Lower lobe of right lung (tissue), 2 donors: ENCODE measurements at regions not wholly inside any gene's neighbourhood (a gene's known extent, or its start where the extent isn't known, plus 50 kb on each side); places are given as distances from the start of the nearest gene placed in this dataset.

Experiments used
- ATAC-seq, 2 donors: fragments of 200-7000 bp; cut with Tn5 transposase; one replicate each; pipeline ENCODE4 v1.9.1; 2020 to 2022; ENCODE audit warnings: mild to moderate bottlenecking in 2 of 2, moderate library complexity in 2 of 2
- DNase-seq: peaks from one replicate; pipeline ENCODE4 v3.0.0-alpha.2; 2020
- H3K27ac ChIP-seq: fragments of 200-600 bp; one replicate; pipeline ENCODE4 v1.8.0; 2022
- H3K27me3 ChIP-seq: fragments of 200-600 bp; one replicate; pipeline ENCODE4 v1.8.0; 2022; ENCODE audit warnings: low read depth
- H3K36me3 ChIP-seq: fragments of 200-600 bp; one replicate; pipeline ENCODE4 v1.8.0; 2022; ENCODE audit warnings: mild to moderate bottlenecking
- H3K4me1 ChIP-seq: fragments of 200-600 bp; one replicate; pipeline ENCODE4 v1.8.0; 2022
- H3K4me3 ChIP-seq: fragments of 200-600 bp; one replicate; pipeline ENCODE4 v1.8.0; 2022; ENCODE audit warnings: mild to moderate bottlenecking
- H3K9me3 ChIP-seq: fragments of 200-600 bp; one replicate; pipeline ENCODE4 v1.8.0; 2022
- intact Hi-C: fragments of 100-400 bp; cut with DNase I; formaldehyde crosslinking; loops from one replicate; pipeline ENCODE4 v1.11.0; 2022
- TF ChIP-seq, protein P1 (sequence below): fragments of 200-600 bp; IDR thresholded peaks from one replicate; pipeline ENCODE4 v1.8.0; 2022; ENCODE audit warnings: antibody characterized with exemption, mild to moderate bottlenecking
- donor health status: DM: no; HTN: yes; CAD: no; lungs with severe emphysema.

DNA sequence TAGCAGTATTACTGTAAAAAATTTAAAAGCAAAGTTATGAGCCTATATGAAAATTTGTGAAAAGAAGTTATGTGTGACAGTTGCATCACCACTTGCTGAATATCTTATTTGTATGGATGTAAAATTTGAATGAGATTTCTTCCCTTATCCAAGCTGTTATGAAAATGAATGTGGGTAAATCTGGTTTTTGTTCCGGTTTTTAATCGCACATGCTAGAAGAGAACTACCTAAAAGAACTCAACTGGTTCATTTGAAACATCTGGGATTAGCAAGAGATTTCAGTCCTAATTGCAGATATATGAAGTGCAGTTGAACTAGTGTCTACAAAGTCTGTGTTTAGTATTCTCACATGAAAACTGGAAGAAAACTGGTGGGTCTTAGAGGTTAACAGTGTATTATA, 467.1 kb upstream of the SPHKAP start:
- Histone ChIP-seq H3K36me3 (no peaks in the 10 kb centered on the region), H3K9me3 (no peaks in the 10 kb centered on the region), H3K4me3 (no peak overlapping the region), H3K27me3 (no peaks in the 10 kb centered on the region), H3K4me1 (no peaks in the 10 kb centered on the region), H3K27ac (no peak overlapping the region)
- no peak for DNase-seq
- no peak for ATAC-seq
- intact Hi-C loops: no loop called here
- TF ChIP-seq, protein P1, sequence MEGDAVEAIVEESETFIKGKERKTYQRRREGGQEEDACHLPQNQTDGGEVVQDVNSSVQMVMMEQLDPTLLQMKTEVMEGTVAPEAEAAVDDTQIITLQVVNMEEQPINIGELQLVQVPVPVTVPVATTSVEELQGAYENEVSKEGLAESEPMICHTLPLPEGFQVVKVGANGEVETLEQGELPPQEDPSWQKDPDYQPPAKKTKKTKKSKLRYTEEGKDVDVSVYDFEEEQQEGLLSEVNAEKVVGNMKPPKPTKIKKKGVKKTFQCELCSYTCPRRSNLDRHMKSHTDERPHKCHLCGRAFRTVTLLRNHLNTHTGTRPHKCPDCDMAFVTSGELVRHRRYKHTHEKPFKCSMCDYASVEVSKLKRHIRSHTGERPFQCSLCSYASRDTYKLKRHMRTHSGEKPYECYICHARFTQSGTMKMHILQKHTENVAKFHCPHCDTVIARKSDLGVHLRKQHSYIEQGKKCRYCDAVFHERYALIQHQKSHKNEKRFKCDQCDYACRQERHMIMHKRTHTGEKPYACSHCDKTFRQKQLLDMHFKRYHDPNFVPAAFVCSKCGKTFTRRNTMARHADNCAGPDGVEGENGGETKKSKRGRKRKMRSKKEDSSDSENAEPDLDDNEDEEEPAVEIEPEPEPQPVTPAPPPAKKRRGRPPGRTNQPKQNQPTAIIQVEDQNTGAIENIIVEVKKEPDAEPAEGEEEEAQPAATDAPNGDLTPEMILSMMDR: no peak

DNA sequence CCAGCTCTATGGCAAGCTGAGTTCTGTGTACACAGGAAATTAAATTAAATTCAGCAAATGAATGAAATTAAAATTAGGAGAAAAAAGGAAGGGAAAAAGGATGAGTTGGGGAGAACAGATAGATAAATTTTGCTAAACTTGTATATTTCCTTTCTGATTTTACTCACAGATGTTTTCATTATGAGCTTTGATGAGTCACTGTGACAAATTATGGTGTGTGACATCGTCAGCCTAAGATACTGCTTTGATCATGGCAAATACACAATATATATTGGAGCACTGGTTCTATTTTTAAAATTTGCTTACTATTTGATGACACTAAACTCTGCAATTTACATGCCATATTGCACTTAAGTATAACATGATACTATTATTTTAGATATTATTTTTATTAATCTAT, 464.6 kb upstream of the SPHKAP start:
- no peaks in the 10 kb centered on the region for H3K27me3 ChIP-seq
- no peaks in the 10 kb centered on the region for H3K36me3 ChIP-seq
- TF ChIP-seq, protein P1: no peak
- intact Hi-C loops: no loop called here
- no peak for ATAC-seq
- no peaks in the 10 kb centered on the region for H3K4me1 ChIP-seq
- no peak overlapping the region for H3K27ac ChIP-seq
- no peak overlapping the region for H3K4me3 ChIP-seq
- H3K9me3 ChIP-seq: no peaks in the 10 kb centered on the region
- no peak for DNase-seq

DNA sequence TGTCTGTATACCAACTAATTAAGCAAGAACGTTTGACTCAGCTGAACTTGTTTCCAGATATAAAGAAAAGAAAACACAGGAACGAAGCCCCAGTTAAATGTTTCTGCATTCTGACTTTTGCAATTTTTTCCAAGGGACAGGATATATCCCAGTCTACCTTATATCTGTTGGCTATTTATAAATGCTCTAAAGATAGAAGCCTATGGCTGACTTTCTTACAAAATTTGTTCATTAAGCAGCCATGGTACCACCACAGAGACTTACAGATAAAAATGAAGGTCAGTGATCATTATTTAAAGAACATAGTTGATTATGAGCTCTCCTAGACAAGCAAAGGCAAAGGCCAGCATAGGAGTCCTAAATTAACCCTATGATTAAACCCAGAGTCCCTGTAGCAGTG, 462.7 kb upstream of the SPHKAP start:
- Histone ChIP-seq H3K36me3 (no peaks in the 10 kb centered on the region), H3K4me1 (no peaks in the 10 kb centered on the region), H3K4me3 (no peak overlapping the region), H3K27ac (no peak overlapping the region), H3K27me3 (no peaks in the 10 kb centered on the region), H3K9me3 (no peaks in the 10 kb centered on the region)
- TF ChIP-seq, protein P1: no peak
- intact Hi-C loops: no loop called here
- ATAC-seq: no peak
- no peak for DNase-seq

DNA sequence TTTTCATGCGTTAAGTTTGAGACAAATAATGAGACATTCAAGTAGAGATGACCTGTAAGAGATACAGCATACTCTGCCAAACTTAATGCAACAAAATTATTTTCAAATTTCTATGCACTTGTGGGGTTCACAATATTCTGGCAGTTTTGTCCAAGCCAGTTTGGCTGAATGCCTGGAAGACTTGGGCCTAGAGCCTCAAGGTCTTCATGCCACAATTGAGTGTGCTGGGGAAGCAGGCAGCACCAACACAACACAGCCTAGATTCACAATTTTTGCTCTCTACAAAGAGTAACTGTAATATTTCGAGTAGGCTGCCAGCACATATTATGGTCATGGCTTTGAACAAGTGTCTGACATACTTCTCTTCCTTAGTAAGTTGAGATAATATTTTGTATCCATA, 461.4 kb upstream of the SPHKAP start:
- DNase-seq: no peak
- H3K27me3 ChIP-seq: no peaks in the 10 kb centered on the region

DNA sequence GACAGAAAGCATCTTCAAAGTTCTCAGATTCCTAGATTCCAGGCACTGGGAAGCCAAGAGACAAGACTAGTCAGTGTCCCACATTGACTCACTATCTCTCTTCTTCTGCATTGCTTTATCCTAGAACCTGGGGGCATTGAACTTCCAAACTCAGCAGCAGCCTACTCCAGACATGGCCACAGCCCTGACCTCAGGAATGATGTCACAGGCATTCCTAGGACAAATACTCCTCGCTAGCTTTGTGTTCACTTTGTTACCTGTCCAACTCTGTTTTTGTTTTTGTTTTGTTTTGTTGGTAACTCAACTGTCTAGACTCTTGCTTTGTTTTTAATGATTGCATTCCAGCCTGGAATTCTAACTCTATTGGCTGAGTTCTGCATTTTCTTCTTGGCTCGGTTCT, 449.3 kb upstream of the SPHKAP start:
- no peak overlapping the region for H3K27ac ChIP-seq
- no peak overlapping the region for H3K4me3 ChIP-seq
- ATAC-seq: no peak
- TF ChIP-seq, protein P1: no peak
- no peak for DNase-seq
- H3K27me3 ChIP-seq: no peaks in the 10 kb centered on the region
- H3K4me1 ChIP-seq: no peaks in the 10 kb centered on the region
- H3K9me3 ChIP-seq: no peaks in the 10 kb centered on the region
- no peaks in the 10 kb centered on the region for H3K36me3 ChIP-seq
- intact Hi-C loops: no loop called here

More for the DNA sequence above, 461.4 kb upstream of the SPHKAP start:
- Histone ChIP-seq H3K27ac (no peak overlapping the region), H3K9me3 (no peaks in the 10 kb centered on the region), H3K4me1 (no peaks in the 10 kb centered on the region), H3K36me3 (no peaks in the 10 kb centered on the region), H3K4me3 (no peak overlapping the region)
- TF ChIP-seq, protein P1: no peak
- intact Hi-C loops: no loop called here
- ATAC-seq: no peak

DNA sequence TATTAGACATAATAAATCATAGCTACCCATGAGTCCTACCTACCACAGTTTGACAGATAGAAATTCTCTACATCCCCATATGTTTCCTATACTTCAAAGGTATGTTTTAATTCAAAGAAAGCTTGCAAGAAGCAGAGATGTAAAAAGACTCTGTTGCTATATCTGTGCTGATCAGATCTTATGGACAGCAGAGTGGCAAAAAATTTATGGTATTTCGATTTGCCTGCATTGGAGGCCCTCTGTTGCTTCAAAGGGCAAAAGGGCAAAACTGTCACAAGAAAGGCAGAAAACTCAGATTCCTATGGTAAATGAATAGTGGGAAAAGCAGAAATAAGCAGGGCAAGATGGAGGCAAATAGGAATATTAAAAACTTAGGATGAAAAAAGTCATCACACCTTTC, 447.8 kb upstream of the SPHKAP start:
- H3K4me3 ChIP-seq: no peak overlapping the region
- intact Hi-C loops: no loop called here
- H3K36me3 ChIP-seq: no peaks in the 10 kb centered on the region
- no peaks in the 10 kb centered on the region for H3K27me3 ChIP-seq
- TF ChIP-seq, protein P1: no peak
- no peak overlapping the region for H3K27ac ChIP-seq
- ATAC-seq: no peak
- no peaks in the 10 kb centered on the region for H3K9me3 ChIP-seq
- H3K4me1 ChIP-seq: no peaks in the 10 kb centered on the region
- no peak for DNase-seq
